K562 (cell line): ENCODE measurements at regions not wholly inside any gene's neighbourhood (a gene's known extent, or its start where the extent isn't known, plus 50 kb on each side); places are given as distances from the start of the nearest gene placed in this dataset.

Source experiments
- ATAC-seq: fragments of 200-7000 bp; cut with Tn5 transposase; 3 replicates; pipeline ENCODE4 v1.9.1; 2020; ENCODE audit warnings: moderate library complexity
- BruUV-seq: library from RNA; stranded (reverse); fragments of 400-500 nt; replicated peaks from 2 replicates; lab custom pipeline; 2021; lab: Mats Ljungman, UMichigan
- CTCF ChIA-PET: fragments of 300-600 bp; formaldehyde crosslinking; extraction: SDS; loops from one replicate; lab custom pipeline; 2021; ENCODE audit warnings: low intra/inter-chr PET ratio; lab: Yijun Ruan, JAX
- POLR2A ChIA-PET: fragments of 300-600, 350-650 bp; sonication (Branson Sonifier 250); formaldehyde crosslinking; extraction: SDS; loops from one replicate; lab custom pipeline; 2021; ENCODE audit warnings: antibody characterized with exemption, inconsistent platforms; lab: Yijun Ruan, JAX
- DNase-seq, 4 experiments: peaks; one replicate each; pipeline versions ENCODE4 v3.0.0 to v3.0.0-alpha.2; 2011 to 2018; ENCODE audit warnings: low spot score in 3 of 4, mixed read lengths in 3 of 4; ENCODE audit errors: extremely low read depth in 1 of 4
- FAIRE-seq: peaks from 2 replicates; lab custom pipeline; 2011; peaks lifted over from hg19 to GRCh38; lab: Jason Lieb, UNC
- H2AFZ ChIP-seq: 2 replicates; pipeline ENCODE4 v1.6.0; 2011; ENCODE audit warnings: low read depth, low read length, control low read depth, inconsistent platforms
- H3K27ac ChIP-seq: fragments of 200-600 bp; 3 replicates; pipeline ENCODE4 v1.8.0; 2011; ENCODE audit warnings: low read depth, mild to moderate bottlenecking, control low read depth, inconsistent platforms, low read length, moderate library complexity, mixed read lengths; ENCODE audit errors: extremely low read depth
- H3K27me3 ChIP-seq, 2 experiments: fragments of 300-600 bp in 1 of 2; 2 replicates in 1 of 2; 3 replicates in 1 of 2; pipeline versions ENCODE4 v1.6.0 to v1.8.0; 2011; ENCODE audit warnings: inconsistent platforms in 2 of 2, low read length in 2 of 2, mild to moderate bottlenecking in 1 of 2, mixed read lengths in 1 of 2, moderate library complexity in 1 of 2; ENCODE audit not compliant: control insufficient read depth in 2 of 2, insufficient read depth in 2 of 2
- H3K36me3 ChIP-seq: fragments of 300-600 bp; 3 replicates; pipeline ENCODE4 v1.8.0; 2011; ENCODE audit warnings: mild to moderate bottlenecking, low read length, inconsistent platforms; ENCODE audit not compliant: control insufficient read depth, insufficient read depth
- H3K4me1 ChIP-seq, 2 experiments: fragments of 200-600 bp in 1 of 2; replicated peaks in 1 of 2; 2 replicates in 1 of 2; 3 replicates in 1 of 2; pipeline versions ENCODE4 v1.5.1 to v1.8.0; 2011; ENCODE audit warnings: inconsistent platforms in 2 of 2, low read length in 2 of 2, mild to moderate bottlenecking in 1 of 2, mixed read lengths in 1 of 2, moderate library complexity in 1 of 2; ENCODE audit not compliant: control insufficient read depth in 2 of 2, insufficient read depth in 2 of 2
- H3K4me2 ChIP-seq: 2 replicates; pipeline ENCODE4 v1.6.1; 2011; ENCODE audit warnings: low read length, control low read depth, inconsistent platforms, mixed read lengths; ENCODE audit not compliant: insufficient read depth
- H3K4me3 ChIP-seq: fragments of 200-600 bp; sonication (generic), shearing (Covaris generic); 2 replicates; pipeline ENCODE4 v1.5.1; 2016; ENCODE audit warnings: control low read depth, inconsistent platforms
- H3K79me2 ChIP-seq: fragments of 200-600 bp; 3 replicates; pipeline ENCODE4 v1.8.0; 2011; ENCODE audit warnings: low read length, inconsistent platforms; ENCODE audit not compliant: control insufficient read depth, insufficient read depth
- H3K9ac ChIP-seq, 2 experiments: 2 replicates each; pipeline versions ENCODE4 v1.6.0 to v1.6.1; 2011; ENCODE audit warnings: low read depth in 2 of 2, low read length in 2 of 2, control low read depth in 1 of 2, inconsistent platforms in 1 of 2, mild to moderate bottlenecking in 1 of 2, mixed read lengths in 1 of 2; ENCODE audit not compliant: insufficient read depth in 1 of 2
- H3K9me1 ChIP-seq: one replicate; pipeline ENCODE4 v1.6.0; 2011; ENCODE audit warnings: inconsistent platforms, mild to moderate bottlenecking, low read length, moderate library complexity; ENCODE audit not compliant: control insufficient read depth, insufficient read depth
- H3K9me3 ChIP-seq: replicated peaks from 2 replicates; pipeline ENCODE4 v1.5.1; 2011; ENCODE audit warnings: low read depth, low read length, inconsistent platforms; ENCODE audit not compliant: control insufficient read depth, insufficient read depth
- H4K20me1 ChIP-seq: replicated peaks from 2 replicates; pipeline ENCODE4 v1.6.1; 2011; ENCODE audit warnings: low read length, inconsistent platforms, mixed read lengths; ENCODE audit not compliant: control insufficient read depth, insufficient read depth
- ARID1B ChIP-seq: fragments of 450-650 bp; IDR thresholded peaks from 2 replicates; pipeline ENCODE4 v1.6.1; 2016; ENCODE audit warnings: antibody characterized with exemption, mild to moderate bottlenecking, inconsistent platforms
- BACH1 ChIP-seq: fragments of 200-800 bp; sonication (Bioruptor generic); IDR thresholded peaks from 2 replicates; pipeline ENCODE4 v1.6.1; 2016; ENCODE audit warnings: missing genetic modification characterization, missing compliant biosample characterization
- CBX2 ChIP-seq: fragments of 200-600 bp; sonication (generic); IDR thresholded peaks from one replicate; pipeline ENCODE4 v1.6.1; 2012; ENCODE audit warnings: mild to moderate bottlenecking, low read length, inconsistent platforms; ENCODE audit not compliant: insufficient read depth, poor library complexity, severe bottlenecking
- FOXJ2 ChIP-seq: fragments of 200-800 bp; sonication (Bioruptor generic); IDR thresholded peaks from 2 replicates; pipeline ENCODE4 v1.6.1; 2016; ENCODE audit warnings: missing genetic modification characterization, missing compliant biosample characterization
- MTA2 ChIP-seq: fragments of 450-650 bp; IDR thresholded peaks from 2 replicates; pipeline ENCODE4 v1.6.1; 2016; ENCODE audit warnings: low read depth
- TAF9B ChIP-seq: fragments of 450-650 bp; IDR thresholded peaks from 2 replicates; pipeline ENCODE4 v1.6.1; 2018; ENCODE audit warnings: mild to moderate bottlenecking; ENCODE audit not compliant: partially characterized antibody
- U2AF2 ChIP-seq: fragments of 200-400 bp; formaldehyde crosslinking; optimal IDR thresholded peaks from 2 replicates; pipeline ENCODE3; 2017; ENCODE audit warnings: low read depth, mild to moderate bottlenecking, low read length
- WGBS: fragments of 100-300 bp; shearing (Covaris generic); methylation state at CpG from one replicate; pipeline ENCODE4 v1.1.6; 2016; ENCODE audit warnings: low coverage, mixed read lengths; ENCODE audit not compliant: insufficient coverage; ENCODE audit errors: missing lambda C conversion rate; 5-methylcytosine and 5-hydroxymethylcytosine counted together
- in situ Hi-C: fragments of 300-500 bp; cut with MboI; formaldehyde crosslinking; loops from 4 replicates; pipeline ENCODE4 v1.15.0; 2018; ENCODE audit warnings: inconsistent platforms, mixed read lengths
- intact Hi-C: fragments of 100-400 bp; cut with micrococcal nuclease; formaldehyde crosslinking; loops from 2 replicates; pipeline ENCODE4 v1.14.2; 2022
- TF ChIP-seq, protein P1 (sequence below): conservative IDR thresholded peaks from 2 replicates; pipeline ENCODE4 v1.6.1; 2011; ENCODE audit warnings: low read depth, mild to moderate bottlenecking, low read length; ENCODE audit not compliant: control insufficient read depth

DNA sequence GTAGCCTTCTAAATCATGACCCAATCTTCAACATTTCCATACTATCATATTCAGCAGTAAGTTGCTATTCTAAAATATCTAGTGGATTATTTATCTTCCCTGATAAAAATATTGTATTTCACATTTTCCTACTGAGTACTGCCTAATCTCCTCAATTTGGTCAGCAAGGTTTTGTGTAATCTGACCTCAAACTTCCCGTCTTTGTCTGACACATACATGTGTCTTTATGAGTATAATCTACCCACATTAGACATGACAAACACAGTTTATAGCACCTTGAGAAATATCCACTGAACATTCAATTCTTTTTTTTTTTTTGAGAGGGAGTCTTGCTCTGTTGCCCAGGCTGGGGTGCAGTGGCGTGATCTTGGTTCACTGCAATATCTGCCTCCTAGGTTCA lies 113.7 kb upstream of the LUZP2 start:
- Histone ChIP-seq H3K27ac (no peak overlapping the region), H3K4me1 (no peaks in the 10 kb centered on the region), H3K9me1 (no peaks in the 10 kb centered on the region), H3K27me3 (no peaks in the 10 kb centered on the region), H3K36me3 (no peaks in the 10 kb centered on the region), H4K20me1 (no peaks in the 10 kb centered on the region), H3K4me2 (no peak overlapping the region), H3K9me3 (no peaks in the 10 kb centered on the region), H3K4me3 (no peak overlapping the region), H3K9ac (no peak overlapping the region), H3K79me2 (no peaks in the 10 kb centered on the region), H2AFZ (no peak overlapping the region)
- no peak for DNase-seq
- ChIA-PET POLR2A (no interaction called here), CTCF (no interaction called here)
- ATAC-seq = no peak
- FAIRE-seq = no peak
- intact Hi-C loops (no loop called here), in situ Hi-C loops (no loop called here)
- TF ChIP-seq U2AF2 = no peak
- TF ChIP-seq, protein P1, sequence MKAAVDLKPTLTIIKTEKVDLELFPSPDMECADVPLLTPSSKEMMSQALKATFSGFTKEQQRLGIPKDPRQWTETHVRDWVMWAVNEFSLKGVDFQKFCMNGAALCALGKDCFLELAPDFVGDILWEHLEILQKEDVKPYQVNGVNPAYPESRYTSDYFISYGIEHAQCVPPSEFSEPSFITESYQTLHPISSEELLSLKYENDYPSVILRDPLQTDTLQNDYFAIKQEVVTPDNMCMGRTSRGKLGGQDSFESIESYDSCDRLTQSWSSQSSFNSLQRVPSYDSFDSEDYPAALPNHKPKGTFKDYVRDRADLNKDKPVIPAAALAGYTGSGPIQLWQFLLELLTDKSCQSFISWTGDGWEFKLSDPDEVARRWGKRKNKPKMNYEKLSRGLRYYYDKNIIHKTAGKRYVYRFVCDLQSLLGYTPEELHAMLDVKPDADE = no peak
- no peak for TF ChIP-seq CBX2
- no peak for TF ChIP-seq FOXJ2
- TF ChIP-seq ARID1B = no peak
- no peak for TF ChIP-seq BACH1 (tag)
- TF ChIP-seq TAF9B = no peak
- TF ChIP-seq MTA2 = no peak
- no TSS peak for BruUV-seq
- WGBS = 7% methylated on average over 2 of the region's 2 CpGs
